B cell (primary cell): ENCODE measurements at regions not wholly inside any gene's neighbourhood (a gene's known extent, or its start where the extent isn't known, plus 50 kb on each side); places are given as distances from the start of the nearest gene placed in this dataset.

Experiments used
- CTCF ChIP-seq: fragments of 200-600 bp; IDR thresholded peaks from one replicate; pipeline ENCODE4 v1.8.0; 2022; ENCODE audit warnings: antibody characterized with exemption, mild to moderate bottlenecking
- EZH2 ChIP-seq: IDR thresholded peaks from 2 replicates; pipeline ENCODE4 v1.6.1; 2012; ENCODE audit warnings: borderline replicate concordance, low read depth, mild to moderate bottlenecking, moderate library complexity, low read length; ENCODE audit not compliant: insufficient read depth, poor library complexity, severe bottlenecking

- TF ChIP-seq CTCF (no peak), EZH2 (no peak)
Measured at GRCh38 chr5:102010644-102011043, 285.4 kb downstream of the SLCO4C1 start.
